Adipocyte (in vitro differentiated cells): ENCODE measurements at regions not wholly inside any gene's neighbourhood (a gene's known extent, or its start where the extent isn't known, plus 50 kb on each side); places are given as distances from the start of the nearest gene placed in this dataset.

Source experiments
- DNase-seq: peaks from one replicate; pipeline ENCODE4 v3.0.0-alpha.2; 2015; ENCODE audit warnings: low read depth
- H3K27me3 ChIP-seq: replicated peaks from 2 replicates; pipeline ENCODE4 v1.7.0; 2013; ENCODE audit warnings: mild to moderate bottlenecking, low read length, moderate library complexity; ENCODE audit not compliant: control insufficient read depth, insufficient read depth
- H3K36me3 ChIP-seq: 2 replicates; pipeline ENCODE4 v1.7.0; 2013; ENCODE audit warnings: low read length, mild to moderate bottlenecking, moderate library complexity; ENCODE audit not compliant: control insufficient read depth, insufficient read depth, severe bottlenecking
- H3K4me1 ChIP-seq: 2 replicates; pipeline ENCODE4 v1.7.0; 2013; ENCODE audit warnings: mild to moderate bottlenecking, low read length, moderate library complexity; ENCODE audit not compliant: control insufficient read depth, insufficient read depth
- H3K4me3 ChIP-seq: 2 replicates; pipeline ENCODE4 v1.7.0; 2013; ENCODE audit warnings: mild to moderate bottlenecking, low read length, moderate library complexity
- H3K9ac ChIP-seq: 2 replicates; pipeline ENCODE4 v1.7.0; 2013; ENCODE audit warnings: mild to moderate bottlenecking, low read length, moderate library complexity
- H3K9me3 ChIP-seq: 2 replicates; pipeline ENCODE4 v1.7.0; 2013; ENCODE audit warnings: mild to moderate bottlenecking, low read length, moderate library complexity; ENCODE audit not compliant: control insufficient read depth

DNA sequence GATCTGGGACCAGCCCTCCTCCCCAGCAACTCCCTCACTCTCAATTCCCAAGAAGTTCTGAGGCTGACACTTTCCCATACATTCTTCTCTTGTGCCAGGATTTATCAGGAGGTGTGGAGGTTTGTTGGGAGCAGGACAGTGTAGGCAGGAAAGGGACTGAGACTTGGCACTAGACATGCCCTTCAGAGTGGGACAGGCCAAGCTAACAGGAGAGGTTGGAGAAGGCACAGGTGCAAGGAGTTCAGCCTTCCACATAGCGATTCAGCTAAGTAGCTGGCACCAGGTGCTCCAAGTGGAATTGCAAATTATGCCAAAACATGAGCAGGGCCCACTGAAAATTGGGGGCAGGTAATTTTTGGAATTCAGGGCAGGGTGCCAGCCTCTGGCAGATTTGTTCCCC, 83.0 kb upstream of the DUSP10 start:
- no peak for DNase-seq
- Histone ChIP-seq H3K9me3 (no peaks in the 10 kb centered on the region), H3K36me3 (no peaks in the 10 kb centered on the region), H3K4me3 (no peak overlapping the region), H3K4me1 (peaks cover 15% of the 10 kb centered on the region), H3K9ac (no peak overlapping the region), H3K27me3 (no peaks in the 10 kb centered on the region)

DNA sequence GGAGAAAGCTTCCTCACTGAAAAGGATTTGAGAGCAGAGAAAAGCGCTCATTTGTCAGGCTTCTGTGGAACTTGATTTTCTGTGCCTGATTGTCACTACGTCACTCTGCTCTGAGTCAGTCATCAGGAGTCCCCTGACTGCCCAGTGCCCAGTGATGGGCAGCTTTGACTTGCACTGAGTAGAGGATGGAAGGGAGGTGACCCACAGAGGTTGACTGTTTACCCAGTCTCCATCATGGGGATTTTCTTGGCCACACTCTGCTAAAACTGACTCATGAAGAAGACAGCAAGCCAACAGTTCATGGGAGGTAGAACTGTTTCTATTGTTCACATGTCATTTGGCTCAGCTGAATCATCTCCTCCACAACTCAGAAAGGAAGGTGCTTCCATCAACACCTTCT, 82.1 kb upstream of the DUSP10 start:
- Histone ChIP-seq H3K4me1 (peaks cover 9% of the 10 kb centered on the region), H3K36me3 (no peaks in the 10 kb centered on the region)

DNA sequence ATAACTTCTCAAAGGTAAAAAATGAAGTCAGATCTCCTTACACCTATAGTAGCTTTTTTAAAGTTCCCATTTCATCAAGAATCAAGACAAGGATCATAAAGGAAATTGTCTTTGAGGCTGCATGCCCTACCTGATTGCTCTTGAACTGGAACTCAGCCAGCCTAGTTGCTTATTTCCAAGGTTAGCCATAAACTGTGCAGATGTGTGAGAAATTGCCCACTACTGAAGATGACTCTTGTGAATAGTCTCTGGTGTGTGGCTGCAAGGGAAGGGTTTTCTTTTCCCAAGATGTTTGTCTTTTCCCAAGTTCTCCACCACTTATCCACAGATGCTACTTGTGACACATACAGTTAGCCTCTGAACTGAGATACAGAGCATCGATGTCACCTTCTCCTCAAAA, 81.7 kb upstream of the DUSP10 start:
- Histone ChIP-seq H3K4me1 (peaks cover 9% of the 10 kb centered on the region), H3K9ac (no peak overlapping the region)

More for the DNA sequence above, 82.1 kb upstream of the DUSP10 start:
- H3K4me3 ChIP-seq = no peak overlapping the region
- no peak overlapping the region for H3K9ac ChIP-seq
- DNase-seq = peak; percentile 25
- H3K27me3 ChIP-seq = no peaks in the 10 kb centered on the region
- no peaks in the 10 kb centered on the region for H3K9me3 ChIP-seq

DNA sequence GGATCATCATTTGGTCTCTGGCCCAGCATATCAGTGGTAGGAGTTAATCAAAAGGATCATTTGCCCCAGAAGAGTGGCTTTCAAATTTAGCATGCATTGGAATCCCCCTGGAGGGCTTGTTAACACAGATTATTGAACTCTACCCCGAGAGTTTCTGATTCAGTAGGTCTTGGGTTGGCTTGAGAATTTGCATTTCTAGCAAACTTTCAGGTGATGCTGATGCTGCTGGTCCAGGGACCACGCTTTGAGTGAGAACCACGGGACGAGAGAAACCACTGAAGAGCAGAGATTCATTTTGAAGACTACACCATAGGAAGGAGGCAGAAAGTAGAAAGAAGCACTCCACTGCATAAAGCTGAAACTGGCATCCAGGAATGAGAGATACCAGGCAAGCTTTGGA, 81.3 kb upstream of the DUSP10 start:
- Histone ChIP-seq H3K9ac (no peak overlapping the region), H3K4me1 (peaks cover 9% of the 10 kb centered on the region), H3K9me3 (no peaks in the 10 kb centered on the region), H3K36me3 (no peaks in the 10 kb centered on the region), H3K27me3 (no peaks in the 10 kb centered on the region), H3K4me3 (no peak overlapping the region)
- no peak for DNase-seq

More for the DNA sequence above, 81.7 kb upstream of the DUSP10 start:
- Histone ChIP-seq H3K4me3 (no peak overlapping the region), H3K9me3 (no peaks in the 10 kb centered on the region), H3K27me3 (no peaks in the 10 kb centered on the region), H3K36me3 (no peaks in the 10 kb centered on the region)
- no peak for DNase-seq

DNA sequence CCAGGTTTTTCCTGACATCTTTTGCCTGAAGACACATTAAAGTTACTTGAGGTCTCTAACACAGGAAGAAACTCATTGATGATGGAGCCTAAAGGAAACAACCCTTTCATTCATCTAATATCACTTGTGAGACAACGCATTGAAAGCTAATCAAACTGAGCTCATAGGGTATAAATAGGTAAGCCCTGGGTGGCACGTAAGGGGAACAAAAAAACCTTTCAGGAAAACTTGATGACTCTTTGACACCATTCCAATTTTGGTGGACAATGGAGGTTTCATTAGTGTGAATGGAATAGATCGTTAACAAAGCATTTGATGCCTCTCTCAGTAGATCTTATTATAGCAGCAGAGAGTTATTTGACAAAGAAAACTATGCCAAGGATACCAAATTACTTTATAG, 80.7 kb upstream of the DUSP10 start:
- Histone ChIP-seq H3K4me3 (no peak overlapping the region), H3K4me1 (peaks cover 9% of the 10 kb centered on the region), H3K36me3 (no peaks in the 10 kb centered on the region), H3K27me3 (no peaks in the 10 kb centered on the region), H3K9ac (no peak overlapping the region), H3K9me3 (no peaks in the 10 kb centered on the region)
- no peak for DNase-seq

DNA sequence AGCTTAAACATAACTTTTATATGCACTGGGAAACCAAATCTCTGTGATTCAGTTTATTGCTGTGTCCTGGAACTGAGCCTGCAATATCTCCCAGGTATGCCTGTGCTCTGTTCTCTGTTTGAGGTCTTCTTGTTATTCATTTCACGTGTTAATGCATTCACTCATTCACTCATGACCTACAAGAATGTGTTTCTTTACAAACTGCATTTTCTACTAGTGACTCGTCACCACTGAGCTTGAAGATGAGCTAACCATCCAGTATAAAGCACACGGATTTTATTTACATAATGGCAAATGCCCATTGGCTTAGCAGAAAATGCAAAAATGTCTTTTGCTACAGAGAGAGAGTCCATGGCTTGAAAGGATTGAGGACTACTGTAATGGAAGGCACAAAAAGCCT, 75.0 kb upstream of the DUSP10 start:
- no peak overlapping the region for H3K4me3 ChIP-seq
- H3K9me3 ChIP-seq = no peaks in the 10 kb centered on the region
- no peaks in the 10 kb centered on the region for H3K36me3 ChIP-seq
- no peaks in the 10 kb centered on the region for H3K27me3 ChIP-seq
- peaks cover 6% of the 10 kb centered on the region for H3K4me1 ChIP-seq
- no peak overlapping the region for H3K9ac ChIP-seq
- DNase-seq = peak; percentile 67

DNA sequence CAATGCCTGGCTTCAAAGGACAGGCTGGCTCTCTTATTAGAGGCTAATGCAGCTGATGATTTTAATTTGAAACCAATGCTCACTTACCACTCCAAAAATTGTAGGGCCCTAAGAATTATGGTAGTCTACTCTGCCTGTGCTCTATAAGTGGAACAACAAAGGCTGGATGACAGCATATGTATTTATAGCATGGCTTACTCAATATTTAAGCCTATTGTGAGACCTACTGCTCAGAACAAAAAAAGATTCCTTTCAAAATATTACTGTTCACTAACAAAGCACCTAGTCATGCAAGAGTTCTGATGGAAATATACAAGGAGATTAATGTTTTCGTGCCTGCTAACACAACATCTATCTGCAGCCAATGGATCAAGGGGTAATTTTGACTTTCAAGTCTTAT, 73.8 kb upstream of the DUSP10 start:
- Histone ChIP-seq H3K4me3 (no peak overlapping the region), H3K9me3 (no peaks in the 10 kb centered on the region), H3K9ac (no peak overlapping the region), H3K27me3 (no peaks in the 10 kb centered on the region), H3K36me3 (no peaks in the 10 kb centered on the region), H3K4me1 (peaks cover 6% of the 10 kb centered on the region)
- no peak for DNase-seq

DNA sequence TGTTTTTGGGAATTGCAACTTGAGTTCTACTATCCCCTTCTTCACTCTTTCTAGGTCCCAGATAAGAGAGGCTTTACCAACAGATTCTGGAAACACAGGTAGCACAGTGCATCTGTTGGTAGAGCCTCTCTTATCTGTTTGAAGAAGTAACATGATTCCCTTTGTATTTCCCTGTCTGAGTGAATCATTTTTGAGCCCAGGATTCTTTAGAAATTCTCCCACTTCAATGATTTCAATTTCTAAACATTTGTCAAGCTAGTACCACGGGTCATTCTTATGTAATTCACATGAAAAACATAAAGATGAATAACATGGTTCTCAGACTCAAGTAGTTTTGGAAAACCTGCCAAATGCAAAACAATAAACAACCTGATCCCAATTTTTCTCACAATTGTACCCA, 72.0 kb upstream of the DUSP10 start:
- Histone ChIP-seq H3K9ac (no peak overlapping the region), H3K36me3 (no peaks in the 10 kb centered on the region), H3K27me3 (no peaks in the 10 kb centered on the region), H3K4me1 (peaks cover 6% of the 10 kb centered on the region), H3K4me3 (no peak overlapping the region), H3K9me3 (no peaks in the 10 kb centered on the region)
- no peak for DNase-seq

DNA sequence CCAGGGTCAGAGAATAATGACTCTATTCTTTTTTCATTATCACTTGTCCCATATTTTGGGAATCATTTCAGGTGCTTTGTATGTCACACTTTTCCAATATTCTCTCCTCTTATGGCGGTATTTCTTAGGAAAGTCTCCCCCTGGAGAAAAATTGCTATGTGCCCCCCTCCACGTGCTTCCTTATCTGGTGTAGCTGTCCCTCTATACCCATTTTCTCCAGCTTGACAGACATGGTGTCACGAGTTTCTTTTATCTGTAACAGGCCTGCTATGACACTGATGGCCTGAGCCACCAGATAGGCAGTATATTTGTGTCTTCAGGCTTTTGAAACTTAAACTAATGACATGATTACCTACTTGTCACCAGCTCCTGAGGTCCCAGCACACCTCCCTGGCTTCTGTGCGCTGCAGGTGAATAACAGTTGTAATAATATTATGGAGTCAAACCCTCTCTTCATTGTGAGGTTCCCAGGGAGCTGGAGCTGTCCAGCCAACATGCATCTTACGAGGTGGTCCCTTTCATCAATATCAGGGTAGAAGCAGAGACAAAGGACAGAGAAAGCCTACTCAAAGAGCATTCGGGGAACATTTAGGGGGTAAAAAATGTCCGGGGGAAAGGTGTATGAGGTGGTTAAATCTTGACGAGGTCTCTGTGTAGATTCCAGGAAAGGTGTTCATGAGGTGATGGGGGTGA, 71.2 kb upstream of the DUSP10 start:
- no peaks in the 10 kb centered on the region for H3K9me3 ChIP-seq
- no peak overlapping the region for H3K9ac ChIP-seq
- no peak overlapping the region for H3K4me3 ChIP-seq
- no peaks in the 10 kb centered on the region for H3K36me3 ChIP-seq
- H3K4me1 ChIP-seq = peaks cover 6% of the 10 kb centered on the region
- no peak for DNase-seq
- no peaks in the 10 kb centered on the region for H3K27me3 ChIP-seq

DNA sequence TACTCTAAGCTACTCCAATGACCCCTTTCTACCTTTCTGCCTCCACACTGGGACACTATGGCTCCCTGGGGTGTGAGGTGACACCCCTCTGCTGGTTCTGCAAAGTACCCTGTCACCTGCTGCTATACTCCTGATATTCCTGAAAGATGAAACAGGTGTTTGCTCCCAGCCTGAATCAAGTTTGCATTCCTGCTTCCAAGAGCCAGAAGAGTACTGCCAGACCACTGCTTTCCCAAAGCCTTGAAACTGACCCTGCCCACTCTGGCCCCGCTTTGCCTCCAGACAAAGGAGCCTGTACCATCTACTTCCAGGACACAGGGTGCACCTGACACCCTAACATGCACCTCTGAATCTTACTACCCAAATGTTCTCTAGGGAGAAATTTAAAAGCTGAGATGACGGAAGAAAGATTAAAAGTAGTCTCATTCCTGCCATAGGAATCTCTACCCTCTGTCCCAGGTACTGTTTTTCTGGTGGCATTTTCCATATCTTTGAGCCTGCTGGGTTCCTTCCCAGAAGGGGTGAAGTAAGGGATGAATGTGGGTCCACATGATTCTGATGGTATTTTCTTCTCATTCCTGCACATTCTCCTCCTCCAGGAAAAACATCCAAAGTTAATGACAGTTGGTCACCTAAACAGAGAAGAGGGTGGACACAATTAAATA, 70.3 kb upstream of the DUSP10 start:
- no peak overlapping the region for H3K4me3 ChIP-seq
- H3K4me1 ChIP-seq = peaks cover 6% of the 10 kb centered on the region
- no peak for DNase-seq
- H3K9ac ChIP-seq = no peak overlapping the region
- H3K36me3 ChIP-seq = no peaks in the 10 kb centered on the region
- H3K9me3 ChIP-seq = no peaks in the 10 kb centered on the region
- H3K27me3 ChIP-seq = no peaks in the 10 kb centered on the region

DNA sequence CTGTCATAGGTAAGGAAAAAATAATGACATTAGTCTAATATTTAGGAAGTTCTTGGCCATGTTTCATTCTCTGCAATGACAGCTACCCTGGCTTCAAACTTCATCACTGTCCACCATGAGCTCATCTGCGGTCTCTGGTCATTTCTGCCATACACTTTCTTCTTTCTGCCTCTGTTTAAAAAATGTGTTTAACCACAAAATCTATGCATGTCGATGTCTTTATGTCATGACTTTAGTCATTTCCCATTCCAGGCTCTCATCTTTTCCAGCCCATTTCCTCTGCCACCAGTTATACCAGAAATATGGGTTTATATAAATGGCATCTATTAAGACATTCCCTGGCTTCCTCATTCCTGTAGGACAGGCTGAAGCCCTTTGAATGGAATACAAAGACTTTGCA, 68.5 kb upstream of the DUSP10 start:
- Histone ChIP-seq H3K27me3 (no peaks in the 10 kb centered on the region), H3K9me3 (no peaks in the 10 kb centered on the region), H3K36me3 (no peaks in the 10 kb centered on the region), H3K4me3 (no peak overlapping the region), H3K4me1 (peaks cover under 1% of the 10 kb centered on the region), H3K9ac (no peak overlapping the region)
- DNase-seq = peak; percentile 45
